SK-N-SH (cell line): ENCODE measurements at regions not wholly inside any gene's neighbourhood (a gene's known extent, or its start where the extent isn't known, plus 50 kb on each side); places are given as distances from the start of the nearest gene placed in this dataset.

Source experiments
- CTCF ChIA-PET: fragments of 300-600, 350-600 bp; formaldehyde crosslinking; extraction: SDS; loops from one replicate; lab custom pipeline; 2021; lab: Yijun Ruan, JAX
- POLR2A ChIA-PET: fragments of 350-600 bp; sonication (Branson Sonifier 250); formaldehyde crosslinking; extraction: SDS; loops from one replicate; lab custom pipeline; 2020; ENCODE audit warnings: antibody characterized with exemption, inconsistent platforms; lab: Yijun Ruan, JAX
- DNase-seq: peaks from one replicate; pipeline ENCODE4 v3.0.0; 2012
- H2AFZ ChIP-seq: fragments of 200-600 bp; sonication (generic); 2 replicates; pipeline ENCODE4 v1.8.1; 2016; ENCODE audit warnings: antibody characterized with exemption, mild to moderate bottlenecking, low read depth
- H3F3A ChIP-seq: fragments of 200-600 bp; sonication (generic); replicated peaks from 2 replicates; pipeline ENCODE3; 2016; ENCODE audit warnings: antibody characterized with exemption, mild to moderate bottlenecking; ENCODE audit not compliant: insufficient read depth
- H3K27ac ChIP-seq, 2 experiments: fragments of 200-500 bp in 1 of 2; fragments of 200-600 bp in 1 of 2; sonication (Bioruptor generic) in 1 of 2; sonication (generic), shearing (Covaris generic) in 1 of 2; 2 replicates each; pipeline versions ENCODE4 v1.5.1 to v1.6.1; 2014 to 2016; ENCODE audit warnings: low read depth in 2 of 2, inconsistent platforms in 1 of 2, low read length in 1 of 2, mild to moderate bottlenecking in 1 of 2, mixed read lengths in 1 of 2
- H3K27me3 ChIP-seq: fragments of 200-600 bp; sonication (generic), shearing (Covaris generic); 2 replicates; pipeline ENCODE4 v1.6.1; 2016; ENCODE audit warnings: mixed run types; ENCODE audit not compliant: insufficient read depth
- H3K36me3 ChIP-seq, 2 experiments: fragments of 200-500 bp in 1 of 2; fragments of 200-600 bp in 1 of 2; sonication (Bioruptor generic) in 1 of 2; sonication (generic) in 1 of 2; replicated peaks in 1 of 2; 2 replicates each; pipeline versions ENCODE3 to v1.5.1; 2014 to 2016; ENCODE audit warnings: low read length in 1 of 2, mild to moderate bottlenecking in 1 of 2; ENCODE audit not compliant: insufficient read depth in 2 of 2, control insufficient read depth in 1 of 2
- H3K4me1 ChIP-seq, 2 experiments: fragments of 200-500 bp in 1 of 2; fragments of 200-600 bp in 1 of 2; sonication (Bioruptor generic) in 1 of 2; sonication (generic), shearing (Covaris generic) in 1 of 2; 2 replicates each; pipeline versions ENCODE4 v1.5.1 to v1.6.1; 2014 to 2016; ENCODE audit warnings: low read depth in 1 of 2, low read length in 1 of 2, mixed run types in 1 of 2; ENCODE audit not compliant: insufficient read depth in 2 of 2, control insufficient read depth in 1 of 2
- H3K4me2 ChIP-seq: fragments of 200-600 bp; sonication (generic), shearing (Covaris generic); 2 replicates; pipeline ENCODE4 v1.6.1; 2017; ENCODE audit warnings: mixed run types
- H3K4me3 ChIP-seq, 2 experiments: fragments of 200-500 bp in 1 of 2; fragments of 200-600 bp in 1 of 2; sonication (Bioruptor generic) in 1 of 2; sonication (generic), shearing (Covaris generic) in 1 of 2; 2 replicates each; pipeline versions ENCODE4 v1.5.1 to v1.8.1; 2014 to 2016; ENCODE audit warnings: low read depth in 2 of 2, inconsistent platforms in 1 of 2, low read length in 1 of 2, mild to moderate bottlenecking in 1 of 2, mixed read lengths in 1 of 2, moderate library complexity in 1 of 2
- H3K79me2 ChIP-seq: fragments of 200-600 bp; sonication (generic); 2 replicates; pipeline ENCODE4 v1.8.1; 2017; ENCODE audit warnings: mild to moderate bottlenecking; ENCODE audit not compliant: insufficient read depth
- H3K9ac ChIP-seq: fragments of 200-600 bp; sonication (generic); 2 replicates; pipeline ENCODE4 v1.6.1; 2017; ENCODE audit warnings: mixed run types
- H3K9me2 ChIP-seq: fragments of 200-600 bp; sonication (generic); 2 replicates; pipeline ENCODE4 v1.6.1; 2017; ENCODE audit warnings: mixed run types
- H3K9me3 ChIP-seq: fragments of 200-600 bp; sonication (generic); 2 replicates; pipeline ENCODE4 v1.6.1; 2017; ENCODE audit warnings: mixed run types, mild to moderate bottlenecking, moderate library complexity
- H4K20me1 ChIP-seq: fragments of 200-600 bp; sonication (generic); 2 replicates; pipeline ENCODE4 v1.6.1; 2017; ENCODE audit warnings: mild to moderate bottlenecking, mixed run types; ENCODE audit not compliant: insufficient read depth
- CHD2 ChIP-seq: fragments of 150-350 bp; IDR thresholded peaks from 2 replicates; pipeline ENCODE4 v1.6.1; 2018; ENCODE audit warnings: low read length; ENCODE audit not compliant: partially characterized antibody
- EZH2phosphoT487 ChIP-seq: fragments of 200-600 bp; sonication (generic); IDR thresholded peaks from 2 replicates; pipeline ENCODE4 v1.6.1; 2017; ENCODE audit warnings: low read depth, mixed run types, mild to moderate bottlenecking, antibody characterized with exemption, moderate library complexity, borderline replicate concordance
- FOSL2 ChIP-seq: IDR thresholded peaks from 2 replicates; pipeline ENCODE4 v1.4.0; 2012; ENCODE audit warnings: low read depth, mild to moderate bottlenecking, moderate library complexity, borderline replicate concordance
- GATA2 ChIP-seq: sonication (generic); formaldehyde crosslinking; IDR thresholded peaks from 2 replicates; pipeline ENCODE4 v1.5.0; 2020; ENCODE audit warnings: mild to moderate bottlenecking, missing genetic modification reagents
- MAX ChIP-seq: IDR thresholded peaks from 2 replicates; pipeline ENCODE4 v1.4.0; 2012; ENCODE audit warnings: low read depth
- MEF2A ChIP-seq: IDR thresholded peaks from 2 replicates; pipeline ENCODE4 v1.4.0; 2012; ENCODE audit warnings: low read depth, borderline replicate concordance
- PBX3 ChIP-seq: IDR thresholded peaks from 2 replicates; pipeline ENCODE4; 2012
- POLR2AphosphoS5 ChIP-seq: IDR thresholded peaks from 2 replicates; pipeline ENCODE4 v1.6.1; 2012; ENCODE audit warnings: low read depth, low read length
- RAD21 ChIP-seq: IDR thresholded peaks from 2 replicates; pipeline ENCODE4 v1.6.1; 2012; ENCODE audit warnings: mild to moderate bottlenecking, low read length
- RCOR1 ChIP-seq: fragments of 150-350 bp; IDR thresholded peaks from 2 replicates; pipeline ENCODE4 v1.6.1; 2017; ENCODE audit warnings: antibody characterized with exemption, low read length
- RFX5 ChIP-seq: IDR thresholded peaks from 2 replicates; pipeline ENCODE4 v1.6.1; 2012; ENCODE audit warnings: mild to moderate bottlenecking, improper control_type of control experiment, low read length
- RXRA ChIP-seq: IDR thresholded peaks from 2 replicates; pipeline ENCODE4 v1.4.0; 2012; ENCODE audit warnings: low read depth, mild to moderate bottlenecking, borderline replicate concordance
- SMC3 ChIP-seq: IDR thresholded peaks from 2 replicates; pipeline ENCODE4 v1.6.1; 2012; ENCODE audit warnings: low read depth, low read length, improper control_type of control experiment
- TAF1 ChIP-seq: IDR thresholded peaks from 2 replicates; pipeline ENCODE4 v1.6.1; 2012; ENCODE audit warnings: low read depth, mild to moderate bottlenecking, low read length, moderate library complexity, borderline replicate concordance
- WGBS: methylation state at CpG from one replicate; pipeline ENCODE4 v1.1.6; 2017; ENCODE audit warnings: low lambda C conversion rate; 5-methylcytosine and 5-hydroxymethylcytosine counted together
- TF ChIP-seq, protein P1 (sequence below): IDR thresholded peaks from 2 replicates; pipeline ENCODE4 v1.4.0; 2012; ENCODE audit warnings: low read depth, borderline replicate concordance

- no peaks in the 10 kb centered on the region for H3K9me2 ChIP-seq
- H2AFZ ChIP-seq = no peak overlapping the region
- H3K4me3 ChIP-seq = no peak overlapping the region
- H3K9ac ChIP-seq = no peak overlapping the region
- CTCF ChIA-PET = no interaction called here
- H3K36me3 ChIP-seq = no peaks in the 10 kb centered on the region
- no peak overlapping the region for H3K27ac ChIP-seq
- POLR2A ChIA-PET = no interaction called here
- TF ChIP-seq CHD2 (no peak), PBX3 (no peak), TAF1 (no peak), RAD21 (no peak), FOSL2 (no peak), EZH2phosphoT487 (no peak), RCOR1 (no peak)
- TF ChIP-seq, protein P1, sequence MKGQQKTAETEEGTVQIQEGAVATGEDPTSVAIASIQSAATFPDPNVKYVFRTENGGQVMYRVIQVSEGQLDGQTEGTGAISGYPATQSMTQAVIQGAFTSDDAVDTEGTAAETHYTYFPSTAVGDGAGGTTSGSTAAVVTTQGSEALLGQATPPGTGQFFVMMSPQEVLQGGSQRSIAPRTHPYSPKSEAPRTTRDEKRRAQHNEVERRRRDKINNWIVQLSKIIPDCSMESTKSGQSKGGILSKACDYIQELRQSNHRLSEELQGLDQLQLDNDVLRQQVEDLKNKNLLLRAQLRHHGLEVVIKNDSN = no peak
- H3K27me3 ChIP-seq = no peaks in the 10 kb centered on the region
- no peak for DNase-seq
- no peak overlapping the region for H3K4me2 ChIP-seq
- H3K9me3 ChIP-seq = no peaks in the 10 kb centered on the region
- H3K79me2 ChIP-seq = no peaks in the 10 kb centered on the region
- H3K4me1 ChIP-seq = no peaks in the 10 kb centered on the region
- H3F3A ChIP-seq = no peaks in the 10 kb centered on the region
- WGBS = 48% methylated on average over 8 of the region's 8 CpGs
- no peaks in the 10 kb centered on the region for H4K20me1 ChIP-seq
Observed at GRCh38 chr5:79871364-79872120, 119.5 kb downstream of the MTX3 start.

GRCh38 chr5:79868163-79868670 lies 122.8 kb downstream of the MTX3 start:
- H3K79me2 ChIP-seq = no peaks in the 10 kb centered on the region
- H2AFZ ChIP-seq = no peak overlapping the region
- no peaks in the 10 kb centered on the region for H3F3A ChIP-seq
- H3K27me3 ChIP-seq = no peaks in the 10 kb centered on the region
- no peak for DNase-seq
- 9% methylated on average over 5 of the region's 5 CpGs for WGBS
- no peak overlapping the region for H3K4me3 ChIP-seq
- no peak overlapping the region for H3K9ac ChIP-seq
- no peak overlapping the region for H3K27ac ChIP-seq
- CTCF ChIA-PET = interaction anchor here (2.7 kb wide), 1 partner anchor 10 kb away, joined by 13 read pairs; no protein-coding TSS in a partner anchor
- H3K9me2 ChIP-seq = no peaks in the 10 kb centered on the region
- H3K36me3 ChIP-seq = no peaks in the 10 kb centered on the region
- H3K4me1 ChIP-seq = no peaks in the 10 kb centered on the region
- H3K4me2 ChIP-seq = no peak overlapping the region
- H4K20me1 ChIP-seq = no peaks in the 10 kb centered on the region
- TF ChIP-seq EZH2phosphoT487 (no peak), RFX5 (no peak), SMC3 (no peak), RXRA (no peak), GATA2 (CRISPR knock-in tag) (no peak), MEF2A (no peak), MAX (no peak), POLR2AphosphoS5 (no peak)
- TF ChIP-seq, protein P1 = no peak
- TF ChIP-seq, all 33 proteins: peak for 0
- POLR2A ChIA-PET = no interaction called here
- H3K9me3 ChIP-seq = no peaks in the 10 kb centered on the region
